Loucy (cell line): ENCODE measurements at regions not wholly inside any gene's neighbourhood (a gene's known extent, or its start where the extent isn't known, plus 50 kb on each side); places are given as distances from the start of the nearest gene placed in this dataset.

Source experiments
- H2AFZ ChIP-seq: fragments of 200-600 bp; sonication (generic); 2 replicates; pipeline ENCODE4 v1.6.0; 2016; ENCODE audit warnings: antibody characterized with exemption, mild to moderate bottlenecking, low read length, moderate library complexity
- H3F3A ChIP-seq: fragments of 200-600 bp; 2 replicates; pipeline ENCODE4 v1.6.0; 2016; ENCODE audit warnings: antibody characterized with exemption, low read depth, mild to moderate bottlenecking
- H3K27me3 ChIP-seq: fragments of 200-600 bp; sonication (generic); 2 replicates; pipeline ENCODE4 v1.6.1; 2014; ENCODE audit warnings: low read length, mild to moderate bottlenecking; ENCODE audit not compliant: insufficient read depth, poor library complexity, severe bottlenecking
- H3K36me3 ChIP-seq: fragments of 200-600 bp; sonication (generic); 2 replicates; pipeline ENCODE4 v1.6.1; 2016; ENCODE audit warnings: low read length; ENCODE audit not compliant: insufficient read depth
- H3K4me1 ChIP-seq: fragments of 200-600 bp; sonication (generic); 2 replicates; pipeline ENCODE4 v1.5.1; 2014; ENCODE audit warnings: low read length, mild to moderate bottlenecking; ENCODE audit not compliant: insufficient read depth, poor library complexity, severe bottlenecking
- H3K4me2 ChIP-seq: fragments of 200-600 bp; sonication (generic); 2 replicates; pipeline ENCODE4 v1.6.0; 2014; ENCODE audit warnings: antibody characterized with exemption, low read length, low read depth, mild to moderate bottlenecking; ENCODE audit not compliant: poor library complexity, severe bottlenecking
- H3K4me3 ChIP-seq: fragments of 200-600 bp; sonication (generic); 2 replicates; pipeline ENCODE4 v1.5.1; 2014; ENCODE audit warnings: low read length, mild to moderate bottlenecking, mixed read lengths; ENCODE audit not compliant: poor library complexity, severe bottlenecking
- H3K79me2 ChIP-seq: fragments of 200-600 bp; sonication (generic); 2 replicates; pipeline ENCODE4 v1.6.1; 2014; ENCODE audit warnings: low read length; ENCODE audit not compliant: insufficient read depth
- H3K9ac ChIP-seq: fragments of 200-600 bp; sonication (generic); 2 replicates; pipeline ENCODE4 v1.6.0; 2014; ENCODE audit warnings: mild to moderate bottlenecking, low read depth, low read length, moderate library complexity; ENCODE audit not compliant: poor library complexity, severe bottlenecking
- H3K9me2 ChIP-seq: fragments of 200-600 bp; sonication (generic); replicated peaks from 2 replicates; pipeline ENCODE4 v1.6.1; 2016; ENCODE audit warnings: low read depth, low read length, mixed read lengths
- H3K9me3 ChIP-seq: fragments of 200-600 bp; sonication (generic); 2 replicates; pipeline ENCODE4 v1.6.1; 2014; ENCODE audit warnings: mild to moderate bottlenecking, antibody characterized with exemption, low read length, low read depth; ENCODE audit not compliant: insufficient read depth
- H4K20me1 ChIP-seq: fragments of 200-600 bp; sonication (generic); 2 replicates; pipeline ENCODE4 v1.6.0; 2014; ENCODE audit warnings: antibody characterized with exemption, low read length, mild to moderate bottlenecking; ENCODE audit not compliant: insufficient read depth, poor library complexity, severe bottlenecking
- CTCF ChIP-seq: fragments of 200-600 bp; sonication (generic); conservative IDR thresholded peaks from 2 replicates; pipeline ENCODE4 v1.5.1; 2014; ENCODE audit warnings: mild to moderate bottlenecking, antibody characterized with exemption, low read length
- EZH2phosphoT487 ChIP-seq: fragments of 200-600 bp; IDR thresholded peaks from 2 replicates; pipeline ENCODE4 v1.6.1; 2018; ENCODE audit warnings: antibody characterized with exemption, mild to moderate bottlenecking, moderate library complexity, borderline replicate concordance

GRCh38 chr13:73778242-73778864 lies 355.9 kb downstream of the KLF12 start:
- Histone ChIP-seq H2AFZ (no peak overlapping the region), H3F3A (no peaks in the 10 kb centered on the region), H3K4me2 (no peak overlapping the region), H3K4me3 (no peak overlapping the region), H3K79me2 (no peaks in the 10 kb centered on the region), H3K27me3 (no peaks in the 10 kb centered on the region), H3K9me2 (no peaks in the 10 kb centered on the region), H3K9me3 (no peaks in the 10 kb centered on the region), H3K36me3 (no peaks in the 10 kb centered on the region; the same call in 1 of the 2 replicates), H3K4me1 (peaks cover 10% of the 10 kb centered on the region), H4K20me1 (no peaks in the 10 kb centered on the region), H3K9ac (no peak overlapping the region)
- TF ChIP-seq EZH2phosphoT487 (no peak), CTCF (no peak)

GRCh38 chr13:73777134-73777533 lies 357.1 kb downstream of the KLF12 start:
- Histone ChIP-seq H4K20me1 (no peaks in the 10 kb centered on the region), H3K4me1 (peaks cover 10% of the 10 kb centered on the region), H3F3A (no peaks in the 10 kb centered on the region), H3K4me3 (no peak overlapping the region), H3K4me2 (no peak overlapping the region), H3K9me2 (no peaks in the 10 kb centered on the region), H3K79me2 (no peaks in the 10 kb centered on the region), H2AFZ (no peak overlapping the region), H3K9ac (no peak overlapping the region), H3K27me3 (no peaks in the 10 kb centered on the region), H3K36me3 (no peaks in the 10 kb centered on the region; the same call in 1 of the 2 replicates), H3K9me3 (no peaks in the 10 kb centered on the region)
- TF ChIP-seq EZH2phosphoT487 (no peak), CTCF (no peak)

GRCh38 chr13:73776151-73776785 lies 357.9 kb downstream of the KLF12 start:
- peaks cover 6% of the 10 kb centered on the region for H3K4me1 ChIP-seq
- H3K9me3 ChIP-seq = no peaks in the 10 kb centered on the region
- H3K36me3 ChIP-seq = no peaks in the 10 kb centered on the region; the same call in 1 of the 2 replicates
- no peaks in the 10 kb centered on the region for H3K79me2 ChIP-seq
- no peak for TF ChIP-seq CTCF
- no peak for TF ChIP-seq EZH2phosphoT487
- no peak overlapping the region for H3K4me3 ChIP-seq
- H3K27me3 ChIP-seq = no peaks in the 10 kb centered on the region
- H3F3A ChIP-seq = no peaks in the 10 kb centered on the region
- no peak overlapping the region for H3K4me2 ChIP-seq
- H3K9ac ChIP-seq = no peak overlapping the region
- H4K20me1 ChIP-seq = no peaks in the 10 kb centered on the region
- H3K9me2 ChIP-seq = no peaks in the 10 kb centered on the region
- H2AFZ ChIP-seq = no peak overlapping the region
